ENCODE measurements at regions not wholly inside any gene's neighbourhood (a gene's known extent, or its start where the extent isn't known, plus 50 kb on each side); places are given as distances from the start of the nearest gene placed in this dataset.

GRCh38 chr13:75170311-75170710, 311.7 kb downstream of the TBC1D4 start:
- ChIA-PET POLR2A (no interaction called here), SMC1A (ENCODE audit: uncharacterized antibody, unreplicated experiment) (no interaction called here), CTCF (interaction anchor here (0.6 kb wide), 1 partner anchor 270 kb away, joined by 3 read pairs; no protein-coding TSS in a partner anchor), RAD21 (ENCODE audit: unreplicated experiment) (no interaction called here)
- no peak for DNase-seq (ENCODE audit: low read depth, low spot score)
- in situ Hi-C loops (cut with MboI), result no loop called here
- Histone ChIP-seq H3K36me3 (ENCODE audit: control insufficient read depth in 2 of 2, insufficient read depth in 2 of 2, low read length in 1 of 2) (no peaks in the 10 kb centered on the region), H3K4me3 (no peak overlapping the region), H4K20me1 (ENCODE audit: control insufficient read depth, insufficient read depth) (no peaks in the 10 kb centered on the region), H3K79me2 (ENCODE audit: control insufficient read depth, insufficient read depth, low read length) (no peaks in the 10 kb centered on the region), H3K9me3 (replicated peaks; ENCODE audit: control insufficient read depth, insufficient read depth, low read length) (no peaks in the 10 kb centered on the region), H3K4me1 (ENCODE audit: control insufficient read depth, insufficient read depth, low read length) (no peaks in the 10 kb centered on the region), H3K4me2 (ENCODE audit: control insufficient read depth, insufficient read depth) (no peak overlapping the region), H3K9ac (ENCODE audit: control insufficient read depth, insufficient read depth, low read length) (no peak overlapping the region), H3K27ac (ENCODE audit: control insufficient read depth, insufficient read depth) (no peak overlapping the region), H2AFZ (ENCODE audit: control insufficient read depth, low read depth, low read length) (no peak overlapping the region), H3K27me3 (replicated peaks in 1 of 2; ENCODE audit: control insufficient read depth in 2 of 2, insufficient read depth in 2 of 2, low read length in 1 of 2) (no peaks in the 10 kb centered on the region)
- BruUV-seq (replicated peaks), result no TSS peak
- no peak for FAIRE-seq
- intact Hi-C loops (cut with micrococcal nuclease; ENCODE audit: unreplicated experiment), result no loop called here
- TF ChIP-seq, protein P1, sequence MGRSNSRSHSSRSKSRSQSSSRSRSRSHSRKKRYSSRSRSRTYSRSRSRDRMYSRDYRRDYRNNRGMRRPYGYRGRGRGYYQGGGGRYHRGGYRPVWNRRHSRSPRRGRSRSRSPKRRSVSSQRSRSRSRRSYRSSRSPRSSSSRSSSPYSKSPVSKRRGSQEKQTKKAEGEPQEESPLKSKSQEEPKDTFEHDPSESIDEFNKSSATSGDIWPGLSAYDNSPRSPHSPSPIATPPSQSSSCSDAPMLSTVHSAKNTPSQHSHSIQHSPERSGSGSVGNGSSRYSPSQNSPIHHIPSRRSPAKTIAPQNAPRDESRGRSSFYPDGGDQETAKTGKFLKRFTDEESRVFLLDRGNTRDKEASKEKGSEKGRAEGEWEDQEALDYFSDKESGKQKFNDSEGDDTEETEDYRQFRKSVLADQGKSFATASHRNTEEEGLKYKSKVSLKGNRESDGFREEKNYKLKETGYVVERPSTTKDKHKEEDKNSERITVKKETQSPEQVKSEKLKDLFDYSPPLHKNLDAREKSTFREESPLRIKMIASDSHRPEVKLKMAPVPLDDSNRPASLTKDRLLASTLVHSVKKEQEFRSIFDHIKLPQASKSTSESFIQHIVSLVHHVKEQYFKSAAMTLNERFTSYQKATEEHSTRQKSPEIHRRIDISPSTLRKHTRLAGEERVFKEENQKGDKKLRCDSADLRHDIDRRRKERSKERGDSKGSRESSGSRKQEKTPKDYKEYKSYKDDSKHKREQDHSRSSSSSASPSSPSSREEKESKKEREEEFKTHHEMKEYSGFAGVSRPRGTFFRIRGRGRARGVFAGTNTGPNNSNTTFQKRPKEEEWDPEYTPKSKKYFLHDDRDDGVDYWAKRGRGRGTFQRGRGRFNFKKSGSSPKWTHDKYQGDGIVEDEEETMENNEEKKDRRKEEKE (IDR thresholded peaks at IDR 0.05), result no peak
- TF ChIP-seq PRDM15 (CRISPR knock-in tag; IDR thresholded peaks at IDR 0.05) (no peak), SMC3 (IDR thresholded peaks at IDR 0.05; ENCODE audit: borderline replicate concordance, low read length) (no peak), HDAC6 (IDR thresholded peaks at IDR 0.05; ENCODE audit: unreplicated experiment) (no peak), ZBTB4 (CRISPR knock-in tag; IDR thresholded peaks at IDR 0.05) (no peak), HDGF (IDR thresholded peaks at IDR 0.05) (no peak), SREBF2 (IDR thresholded peaks at IDR 0.05; ENCODE audit: low read length) (no peak), SUPT20H (IDR thresholded peaks at IDR 0.05; ENCODE audit: borderline replicate concordance, control insufficient read depth, low read depth, low read length) (no peak), ZBTB11 (CRISPR knock-in tag; IDR thresholded peaks at IDR 0.05) (no peak)
- TF ChIP-seq, protein P2, sequence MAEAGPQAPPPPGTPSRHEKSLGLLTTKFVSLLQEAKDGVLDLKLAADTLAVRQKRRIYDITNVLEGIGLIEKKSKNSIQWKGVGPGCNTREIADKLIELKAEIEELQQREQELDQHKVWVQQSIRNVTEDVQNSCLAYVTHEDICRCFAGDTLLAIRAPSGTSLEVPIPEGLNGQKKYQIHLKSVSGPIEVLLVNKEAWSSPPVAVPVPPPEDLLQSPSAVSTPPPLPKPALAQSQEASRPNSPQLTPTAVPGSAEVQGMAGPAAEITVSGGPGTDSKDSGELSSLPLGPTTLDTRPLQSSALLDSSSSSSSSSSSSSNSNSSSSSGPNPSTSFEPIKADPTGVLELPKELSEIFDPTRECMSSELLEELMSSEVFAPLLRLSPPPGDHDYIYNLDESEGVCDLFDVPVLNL (IDR thresholded peaks at IDR 0.05; ENCODE audit: low read depth, low read length), result no peak
- 16% methylated on average over 3 of the region's 3 CpGs for whole genome bisulfite sequencing (ENCODE audit: insufficient coverage, insufficient replicate concordance, low lambda C conversion rate, missing lambda C conversion rate)
- no peak for ATAC-seq
